Suppressor macrophage treated with lipopolysaccharide for 1 hour (primary cell): ENCODE measurements at regions not wholly inside any gene's neighbourhood (a gene's known extent, or its start where the extent isn't known, plus 50 kb on each side); places are given as distances from the start of the nearest gene placed in this dataset.

Experiments
- DNase-seq, 3 donors: peaks; one replicate each; pipeline ENCODE4 v3.0.0-alpha.2; 2020 to 2022

- no peak for DNase-seq
Observed at GRCh38 chr2:45172142-45172541, 162.9 kb upstream of the SIX2 start.

- DNase-seq, result peak in 1 of 3 donors; percentile 8
Observed at GRCh38 chr2:45171136-45171501, 161.9 kb upstream of the SIX2 start.

GRCh38 chr2:45170191-45171135, 161.2 kb upstream of the SIX2 start:
- peak in 1 of 3 donors; percentile 6 for DNase-seq

- peak; percentile 20 to 38 (median 21) for DNase-seq
Observed at GRCh38 chr2:45169339-45170190, 160.3 kb upstream of the SIX2 start.

- peak in 1 of 3 donors; percentile 33 for DNase-seq
Observed at GRCh38 chr2:45168711-45169338, 159.6 kb upstream of the SIX2 start.

GRCh38 chr2:45167920-45168629, 158.8 kb upstream of the SIX2 start:
- DNase-seq, result no peak

GRCh38 chr2:45166229-45166890, 157.1 kb upstream of the SIX2 start:
- no peak for DNase-seq

GRCh38 chr2:45162711-45163110, 153.5 kb upstream of the SIX2 start:
- no peak for DNase-seq

- no peak for DNase-seq
Observed at GRCh38 chr2:45156605-45157004, 147.4 kb upstream of the SIX2 start.

- no peak for DNase-seq
Observed at GRCh38 chr2:45154606-45155155, 145.4 kb upstream of the SIX2 start.

- DNase-seq, result no peak
Observed at GRCh38 chr2:45154144-45154543, 144.9 kb upstream of the SIX2 start.

GRCh38 chr2:45153121-45153520, 143.9 kb upstream of the SIX2 start:
- no peak for DNase-seq

GRCh38 chr2:45152691-45153090, 143.4 kb upstream of the SIX2 start:
- no peak for DNase-seq

- no peak for DNase-seq
Observed at GRCh38 chr2:45145073-45145899, 136.0 kb upstream of the SIX2 start.

- no peak for DNase-seq
Observed at GRCh38 chr2:45141883-45142866, 132.9 kb upstream of the SIX2 start.

- no peak for DNase-seq
Observed at GRCh38 chr2:45140675-45141074, 131.4 kb upstream of the SIX2 start.

GRCh38 chr2:45138904-45139303, 129.7 kb upstream of the SIX2 start:
- no peak for DNase-seq

GRCh38 chr2:45137966-45138695, 128.9 kb upstream of the SIX2 start:
- DNase-seq, result no peak

- DNase-seq, result peak; percentile 65 to 79 (median 74)
Observed at GRCh38 chr2:45134726-45135125, 125.5 kb upstream of the SIX2 start.
